ENCODE measurements at regions not wholly inside any gene's neighbourhood (a gene's known extent, or its start where the extent isn't known, plus 50 kb on each side); places are given as distances from the start of the nearest gene placed in this dataset.
"Not testable (repeated sequence)": the region's sequence is repeated elsewhere in the genome, so short reads cannot be mapped to it uniquely, and the experiment has no call there.

GRCh38 chr2:241984658-241985057 lies 115.1 kb downstream of the RTP5 start:
- DNase-seq, result no peak

DNA sequence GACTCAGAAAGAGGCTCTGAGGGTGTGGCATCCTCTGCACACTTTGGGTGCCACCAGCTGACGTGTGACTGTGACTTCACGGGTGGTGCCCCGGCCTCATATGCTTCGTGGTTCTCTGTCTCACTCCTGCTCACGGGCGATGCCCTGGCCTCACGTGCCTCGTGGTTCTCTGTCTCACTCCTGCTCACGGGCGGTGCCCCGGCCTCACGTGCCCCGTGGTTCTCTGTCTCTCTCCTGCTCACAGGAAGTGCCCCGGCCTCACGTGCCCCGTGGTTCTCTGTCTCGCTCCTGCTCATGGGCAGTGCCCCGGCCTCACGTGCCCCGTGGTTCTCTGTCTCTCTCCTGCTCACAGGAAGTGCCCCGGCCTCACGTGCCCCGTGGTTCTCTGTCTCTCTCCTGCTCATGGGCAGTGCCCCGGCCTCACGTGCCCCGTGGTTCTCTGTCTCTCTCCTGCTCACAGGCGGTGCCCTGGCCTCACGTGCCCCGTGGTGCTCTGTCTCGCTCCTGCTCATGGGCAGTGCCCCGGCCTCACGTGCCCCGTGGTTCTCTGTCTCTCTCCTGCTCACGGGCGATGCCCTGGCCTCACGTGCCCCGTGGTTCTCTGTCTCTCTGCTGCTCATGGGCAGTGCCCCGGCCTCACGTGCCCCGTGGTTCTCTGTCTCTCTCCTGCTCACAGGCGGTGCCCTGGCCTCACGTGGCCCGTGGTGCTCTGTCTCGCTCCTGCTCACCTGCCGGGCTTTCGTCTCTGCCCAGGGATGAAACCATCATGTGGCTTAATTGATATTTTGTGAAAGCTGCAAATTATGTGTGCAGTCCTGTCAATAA lies 115.8 kb downstream of the RTP5 start:
- peak; percentile 75 for DNase-seq

DNA sequence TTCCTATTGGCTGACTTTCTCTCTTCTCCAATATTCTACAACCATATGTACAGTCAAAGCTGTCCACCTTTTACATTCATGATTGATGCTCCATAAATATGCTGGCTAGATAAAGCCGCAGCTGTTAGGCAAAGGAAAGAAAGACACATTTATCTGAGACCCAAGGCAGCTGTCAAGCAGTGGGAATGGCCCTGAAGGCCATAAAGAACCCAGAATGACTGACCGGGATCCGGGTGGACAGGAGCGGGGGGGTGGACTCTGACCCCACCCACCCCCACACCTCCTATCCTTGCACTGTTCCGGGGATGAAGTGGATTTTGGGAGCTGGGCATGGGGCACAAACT lies 116.4 kb downstream of the RTP5 start:
- DNase-seq, result no peak

- DNase-seq, result no peak
Measured at GRCh38 chr2:241986836-241987641, 117.5 kb downstream of the RTP5 start.

DNA sequence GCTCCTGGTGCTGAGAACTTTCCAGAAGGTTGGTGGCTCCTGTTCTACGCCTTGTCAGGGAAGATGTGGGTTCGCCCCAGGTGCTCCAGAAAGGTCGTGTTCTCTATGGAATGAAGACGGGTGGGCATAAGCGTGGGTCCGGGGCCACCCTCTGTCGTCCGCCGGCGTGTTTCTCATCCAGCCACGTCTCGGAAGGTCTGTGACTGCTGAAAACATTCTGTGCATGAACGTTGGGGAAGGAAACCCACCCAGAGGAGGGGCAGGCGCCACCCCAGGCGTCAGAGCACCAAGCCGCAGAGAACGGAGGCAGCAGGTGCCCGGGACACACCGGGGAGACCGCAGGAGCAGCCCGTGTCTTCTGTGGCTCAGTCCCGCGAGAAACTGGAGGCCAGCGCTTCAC lies 118.2 kb downstream of the RTP5 start:
- no peak for DNase-seq

DNA sequence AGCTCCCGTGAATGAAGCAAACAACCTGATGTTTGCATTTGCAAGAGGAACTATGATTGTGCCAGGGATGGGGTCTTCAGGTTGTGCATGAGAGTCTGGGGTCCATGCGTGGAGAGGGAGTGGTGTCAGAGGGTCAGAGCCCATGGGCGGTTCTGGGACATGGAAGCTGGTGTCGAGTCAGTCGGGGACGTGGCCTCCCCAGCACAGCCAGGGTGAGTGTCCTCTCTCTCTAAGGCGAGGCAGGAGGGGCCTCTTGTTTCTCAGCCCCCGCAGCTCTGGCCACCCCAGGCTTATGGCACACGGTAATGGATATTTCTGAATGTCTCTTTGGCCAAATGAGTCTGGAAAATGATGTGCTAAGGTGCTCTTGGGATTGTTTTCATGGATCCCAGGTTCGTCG lies 118.6 kb downstream of the RTP5 start:
- no peak for DNase-seq

GRCh38 chr2:241989074-241989473 lies 119.5 kb downstream of the RTP5 start:
- DNase-seq, result no peak

DNA sequence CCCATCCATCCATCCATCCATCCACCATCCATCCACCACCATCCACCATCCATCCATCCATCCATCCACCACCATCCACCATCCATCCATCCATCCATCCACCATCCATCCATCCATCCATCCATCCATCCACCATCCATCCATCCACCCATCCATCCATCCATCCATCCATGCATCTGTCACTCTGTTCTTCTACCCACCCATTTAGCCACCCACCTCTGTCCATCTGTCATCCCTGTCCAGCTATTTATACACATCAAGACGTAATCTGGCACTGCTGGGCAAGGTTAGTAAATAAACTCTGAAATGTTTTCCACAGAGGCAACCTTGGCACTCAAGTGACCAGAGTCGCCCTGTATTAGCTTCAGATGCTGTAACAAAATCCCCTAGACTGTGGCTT lies 120.9 kb downstream of the RTP5 start:
- DNase-seq, result no peak

DNA sequence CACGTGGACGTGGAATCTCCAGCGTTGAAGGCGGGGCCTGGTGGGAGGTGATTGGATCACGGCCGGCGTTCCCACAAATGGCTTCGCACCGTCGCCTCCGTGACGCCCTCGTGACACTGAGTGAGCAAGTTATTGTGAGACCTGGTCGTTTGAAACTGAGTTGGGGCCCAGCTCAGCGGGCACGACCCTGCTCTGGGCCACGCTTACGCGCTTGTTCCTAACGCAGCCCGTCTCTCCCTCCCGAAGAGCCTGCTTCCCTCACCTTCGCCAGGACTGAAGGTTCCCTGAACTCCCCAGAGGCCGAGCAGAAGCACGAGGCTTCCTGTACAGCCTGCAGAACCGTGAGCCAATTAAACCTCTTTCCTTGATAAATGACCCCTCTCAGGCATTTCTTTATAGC lies 121.8 kb downstream of the RTP5 start:
- DNase-seq, result no peak

DNA sequence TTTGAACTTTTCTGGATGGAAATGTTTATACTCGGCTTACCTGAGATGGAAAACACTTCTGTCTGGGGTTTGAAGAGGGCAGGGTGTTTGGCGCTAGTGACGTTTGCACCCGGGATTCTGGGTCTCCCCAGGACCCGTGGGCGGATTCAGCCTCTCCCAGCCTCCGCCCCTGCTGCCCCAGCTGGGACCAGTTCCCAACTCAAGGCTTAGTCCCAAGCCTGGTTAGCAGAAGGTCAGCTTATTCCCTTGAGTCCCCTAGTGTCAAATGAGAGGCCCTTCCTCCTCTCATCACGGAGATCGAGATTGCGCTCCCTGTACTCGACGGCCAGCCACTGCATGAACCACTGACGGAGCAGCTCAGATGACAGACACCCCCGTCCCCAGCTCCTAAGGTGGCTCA lies 123.2 kb downstream of the RTP5 start:
- DNase-seq, result no peak

- DNase-seq, result no peak
Measured at GRCh38 chr2:241993386-241994005, 124.0 kb downstream of the RTP5 start.

GRCh38 chr2:241994086-241994485 lies 124.6 kb downstream of the RTP5 start:
- DNase-seq, result no peak

DNA sequence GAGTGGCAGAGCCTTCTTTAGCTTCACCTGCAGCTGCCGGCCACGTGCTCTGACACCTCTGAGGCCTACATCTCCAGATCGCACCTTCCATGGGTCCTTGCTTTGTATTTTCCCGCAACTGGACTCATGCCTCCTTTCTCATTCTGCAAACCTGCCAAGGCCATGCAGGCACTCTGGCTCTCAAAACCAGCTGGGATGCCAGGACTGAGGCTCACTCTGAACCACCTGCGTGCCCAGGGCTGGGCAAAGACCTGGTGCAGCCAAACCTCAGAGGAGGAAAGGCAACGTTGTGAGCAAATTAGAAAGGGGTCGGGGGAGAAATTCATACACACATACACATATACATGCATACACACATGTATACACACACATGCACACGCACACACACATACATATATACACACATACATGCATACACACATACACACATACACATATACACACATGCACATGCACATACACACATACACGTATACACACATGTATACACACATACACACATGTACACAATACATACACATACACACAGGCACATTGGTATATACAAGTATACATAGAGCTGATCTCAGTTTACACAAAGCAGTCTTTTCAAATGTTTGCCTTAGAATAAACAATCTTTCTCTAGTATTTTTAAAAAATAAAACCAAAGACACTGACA lies 125.2 kb downstream of the RTP5 start:
- DNase-seq, result no peak

DNA sequence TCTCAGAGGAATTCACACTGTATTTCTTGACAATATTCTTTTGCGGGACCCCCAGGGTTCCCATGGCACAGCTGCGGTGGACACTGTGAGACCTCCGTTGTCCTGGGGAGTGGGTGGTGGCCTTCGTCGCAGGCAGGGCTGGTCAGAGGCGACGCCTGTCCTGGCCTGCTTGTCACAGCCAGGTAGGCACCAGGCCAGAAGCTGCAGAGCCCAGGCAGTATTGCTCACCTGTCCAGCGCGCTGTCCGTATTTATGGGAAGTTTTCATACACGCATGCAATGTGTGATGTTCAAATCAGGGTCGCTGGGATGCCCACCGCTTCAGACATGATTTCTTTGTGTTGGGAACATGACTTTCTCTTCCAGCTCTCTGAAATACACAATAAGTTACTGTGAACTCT lies 126.6 kb downstream of the RTP5 start:
- DNase-seq, result no peak

- no peak for DNase-seq
Measured at GRCh38 chr2:241997017-241997416, 127.5 kb downstream of the RTP5 start.

DNA sequence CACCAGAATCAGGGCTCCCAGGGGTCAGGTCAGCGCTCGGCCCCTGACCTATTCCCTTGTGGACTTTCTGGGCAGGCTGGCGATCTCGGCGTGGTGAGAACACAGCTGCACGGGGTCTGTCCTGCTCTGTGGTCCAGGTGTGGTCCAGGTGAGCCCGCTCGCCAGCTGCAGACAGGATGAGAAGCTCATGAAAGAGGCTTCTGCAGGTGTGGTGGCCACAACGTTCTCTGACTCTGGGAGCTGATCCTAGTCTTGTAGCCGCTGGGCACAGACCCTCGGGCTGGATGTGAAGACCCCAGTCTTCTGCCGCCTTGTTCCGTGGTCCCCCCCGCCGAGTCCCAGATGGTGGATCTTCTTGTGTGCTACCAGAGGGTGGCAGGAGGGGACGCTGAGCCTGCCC lies 129.7 kb downstream of the RTP5 start:
- DNase-seq, result no peak

- no peak for DNase-seq
Measured at GRCh38 chr2:242001853-242002252, 132.3 kb downstream of the RTP5 start.

- no peak for DNase-seq
Measured at GRCh38 chr2:242002944-242003343, 133.4 kb downstream of the RTP5 start.

- DNase-seq, result no peak
Measured at GRCh38 chr2:242004223-242004901, 134.8 kb downstream of the RTP5 start.

DNA sequence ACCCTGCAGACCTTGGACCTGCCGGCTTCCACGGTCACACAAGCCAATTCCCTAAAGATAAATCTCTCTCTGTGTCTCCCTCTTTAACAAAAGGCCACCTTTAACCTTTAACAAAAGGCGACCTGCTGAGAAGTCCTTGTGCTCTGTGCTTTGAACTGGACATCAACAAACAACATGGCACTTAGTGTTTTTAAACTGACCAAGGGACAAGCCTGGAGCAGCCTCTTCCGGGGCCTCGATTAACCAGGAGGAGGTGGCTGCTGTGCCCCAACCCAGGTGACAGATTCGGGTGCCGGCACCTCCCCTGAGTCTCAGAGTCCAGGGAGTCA lies 135.3 kb downstream of the RTP5 start:
- no peak for DNase-seq

- not testable (repeated sequence) for DNase-seq
Measured at GRCh38 chr2:242006091-242006634, 136.6 kb downstream of the RTP5 start.

DNA sequence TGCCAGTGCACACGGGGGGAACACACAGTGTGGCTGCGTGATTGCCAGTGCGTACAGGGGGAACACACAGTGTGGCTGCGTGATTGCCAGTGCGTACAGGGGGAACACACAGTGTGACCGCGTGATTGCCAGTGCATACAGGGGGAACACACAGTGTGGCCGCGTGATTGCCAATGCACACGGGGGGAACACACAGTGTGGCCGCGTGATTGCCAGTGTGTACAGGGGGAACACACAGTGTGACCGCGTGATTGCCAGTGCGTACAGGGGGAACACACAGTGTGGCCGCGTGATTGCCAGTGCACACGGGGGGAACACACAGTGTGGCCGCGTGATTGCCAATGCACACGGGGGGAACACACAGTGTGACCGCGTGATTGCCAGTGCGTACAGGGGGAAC lies 139.4 kb downstream of the RTP5 start:
- not testable (repeated sequence) for DNase-seq

- DNase-seq, result not testable (repeated sequence)
Measured at GRCh38 chr2:242009846-242010245, 140.3 kb downstream of the RTP5 start.

Measured in CD4-positive, alpha-beta T cell treated with Interleukin-12 subunit alpha and Interleukin-12 subunit beta, for 1 hour (primary cell).